ENCODE measurements at regions not wholly inside any gene's neighbourhood (a gene's known extent, or its start where the extent isn't known, plus 50 kb on each side); places are given as distances from the start of the nearest gene placed in this dataset.

- Histone ChIP-seq H3K27ac (ENCODE audit: low read length) (no peak overlapping the region), H3K4me1 (ENCODE audit: insufficient read depth, low read length) (no peaks in the 10 kb centered on the region), H2AFZ (ENCODE audit: low read depth, low read length) (no peak overlapping the region), H3K4me2 (ENCODE audit: insufficient read depth, low read length) (no peak overlapping the region), H3K36me3 (ENCODE audit: insufficient read depth, low read length) (no peaks in the 10 kb centered on the region), H3K79me2 (ENCODE audit: insufficient read depth, low read length) (no peaks in the 10 kb centered on the region), H3K27me3 (ENCODE audit: insufficient read depth, low read length, poor library complexity) (no peaks in the 10 kb centered on the region), H3K9me3 (ENCODE audit: insufficient read depth, low read length, severe bottlenecking) (no peaks in the 10 kb centered on the region), H4K20me1 (ENCODE audit: insufficient read depth, low read length) (no peaks in the 10 kb centered on the region), H3K4me3 (ENCODE audit: low read depth in 1 of 2, low read length in 2 of 2) (no peak overlapping the region), H3K9ac (ENCODE audit: low read depth, low read length) (no peak overlapping the region)
- ATAC-seq (ENCODE audit: insufficient read depth, low read depth) (no peak), DNase-seq (no peak)
- TF ChIP-seq EZH2 (IDR thresholded peaks at IDR 0.05; ENCODE audit: borderline replicate concordance, low read depth, low read length, severe bottlenecking): no peak
Measured at GRCh38 chr4:26030780-26031179, 116.8 kb downstream of the SMIM20 start.

GRCh38 chr4:26031704-26032103 lies 117.7 kb downstream of the SMIM20 start:
- H3K4me3 ChIP-seq (ENCODE audit: low read depth in 1 of 2, low read length in 2 of 2): no peak overlapping the region
- H3K27me3 ChIP-seq (ENCODE audit: insufficient read depth, low read length, poor library complexity): no peaks in the 10 kb centered on the region
- H4K20me1 ChIP-seq (ENCODE audit: insufficient read depth, low read length): no peaks in the 10 kb centered on the region
- no peak for DNase-seq
- H3K9ac ChIP-seq (ENCODE audit: low read depth, low read length): no peak overlapping the region
- no peaks in the 10 kb centered on the region for H3K4me1 ChIP-seq (ENCODE audit: insufficient read depth, low read length)
- ATAC-seq (ENCODE audit: insufficient read depth, low read depth): no peak
- no peaks in the 10 kb centered on the region for H3K79me2 ChIP-seq (ENCODE audit: insufficient read depth, low read length)
- TF ChIP-seq EZH2 (IDR thresholded peaks at IDR 0.05; ENCODE audit: borderline replicate concordance, low read depth, low read length, severe bottlenecking) (no peak), CTCF (IDR thresholded peaks at IDR 0.05; ENCODE audit: borderline replicate concordance, extremely low read depth, low read length, poor library complexity, severe bottlenecking) (no peak)
- H3K9me3 ChIP-seq (ENCODE audit: insufficient read depth, low read length, severe bottlenecking): no peaks in the 10 kb centered on the region
- H3K27ac ChIP-seq (ENCODE audit: low read length): no peak overlapping the region
- H3K4me2 ChIP-seq (ENCODE audit: insufficient read depth, low read length): no peak overlapping the region
- H3K36me3 ChIP-seq (ENCODE audit: insufficient read depth, low read length): no peaks in the 10 kb centered on the region
- no peak overlapping the region for H2AFZ ChIP-seq (ENCODE audit: low read depth, low read length)

GRCh38 chr4:26032142-26032541 lies 118.1 kb downstream of the SMIM20 start:
- Histone ChIP-seq H3K36me3 (ENCODE audit: insufficient read depth, low read length) (no peaks in the 10 kb centered on the region), H3K4me2 (ENCODE audit: insufficient read depth, low read length) (no peak overlapping the region), H3K79me2 (ENCODE audit: insufficient read depth, low read length) (no peaks in the 10 kb centered on the region), H3K9me3 (ENCODE audit: insufficient read depth, low read length, severe bottlenecking) (no peaks in the 10 kb centered on the region), H3K27me3 (ENCODE audit: insufficient read depth, low read length, poor library complexity) (no peaks in the 10 kb centered on the region), H2AFZ (ENCODE audit: low read depth, low read length) (no peak overlapping the region), H3K4me1 (ENCODE audit: insufficient read depth, low read length) (no peaks in the 10 kb centered on the region), H3K27ac (ENCODE audit: low read length) (no peak overlapping the region), H3K4me3 (ENCODE audit: low read depth in 1 of 2, low read length in 2 of 2) (no peak overlapping the region), H4K20me1 (ENCODE audit: insufficient read depth, low read length) (no peaks in the 10 kb centered on the region), H3K9ac (ENCODE audit: low read depth, low read length) (no peak overlapping the region)
- ATAC-seq (ENCODE audit: insufficient read depth, low read depth): no peak
- no peak for TF ChIP-seq CTCF (IDR thresholded peaks at IDR 0.05; ENCODE audit: borderline replicate concordance, extremely low read depth, low read length, poor library complexity, severe bottlenecking)
- no peak for TF ChIP-seq EZH2 (IDR thresholded peaks at IDR 0.05; ENCODE audit: borderline replicate concordance, low read depth, low read length, severe bottlenecking)
- DNase-seq: no peak

- no peaks in the 10 kb centered on the region for H3K36me3 ChIP-seq (ENCODE audit: insufficient read depth, low read length)
- no peak overlapping the region for H2AFZ ChIP-seq (ENCODE audit: low read depth, low read length)
- H3K27ac ChIP-seq (ENCODE audit: low read length): no peak overlapping the region
- H4K20me1 ChIP-seq (ENCODE audit: insufficient read depth, low read length): no peaks in the 10 kb centered on the region
- H3K79me2 ChIP-seq (ENCODE audit: insufficient read depth, low read length): no peaks in the 10 kb centered on the region
- no peak overlapping the region for H3K9ac ChIP-seq (ENCODE audit: low read depth, low read length)
- no peaks in the 10 kb centered on the region for H3K27me3 ChIP-seq (ENCODE audit: insufficient read depth, low read length, poor library complexity)
- DNase-seq (no peak), ATAC-seq (ENCODE audit: insufficient read depth, low read depth) (no peak)
- no peaks in the 10 kb centered on the region for H3K4me1 ChIP-seq (ENCODE audit: insufficient read depth, low read length)
- TF ChIP-seq CTCF (IDR thresholded peaks at IDR 0.05; ENCODE audit: borderline replicate concordance, extremely low read depth, low read length, poor library complexity, severe bottlenecking) (no peak), EZH2 (IDR thresholded peaks at IDR 0.05; ENCODE audit: borderline replicate concordance, low read depth, low read length, severe bottlenecking) (no peak)
- no peak overlapping the region for H3K4me2 ChIP-seq (ENCODE audit: insufficient read depth, low read length)
- H3K4me3 ChIP-seq (ENCODE audit: low read depth in 1 of 2, low read length in 2 of 2): no peak overlapping the region
- no peaks in the 10 kb centered on the region for H3K9me3 ChIP-seq (ENCODE audit: insufficient read depth, low read length, severe bottlenecking)
Measured at GRCh38 chr4:26032630-26033317, 118.8 kb downstream of the SMIM20 start.
